HG02973 (cell line): ENCODE measurements at regions not wholly inside any gene's neighbourhood (a gene's known extent, or its start where the extent isn't known, plus 50 kb on each side); places are given as distances from the start of the nearest gene placed in this dataset.

Source experiments
- ATAC-seq: cut with Tn5 transposase; IDR thresholded peaks from one replicate; pipeline ENCODE4 v1.9.1; 2021; ENCODE audit warnings: moderate library complexity; ENCODE audit not compliant: unreplicated experiment

DNA sequence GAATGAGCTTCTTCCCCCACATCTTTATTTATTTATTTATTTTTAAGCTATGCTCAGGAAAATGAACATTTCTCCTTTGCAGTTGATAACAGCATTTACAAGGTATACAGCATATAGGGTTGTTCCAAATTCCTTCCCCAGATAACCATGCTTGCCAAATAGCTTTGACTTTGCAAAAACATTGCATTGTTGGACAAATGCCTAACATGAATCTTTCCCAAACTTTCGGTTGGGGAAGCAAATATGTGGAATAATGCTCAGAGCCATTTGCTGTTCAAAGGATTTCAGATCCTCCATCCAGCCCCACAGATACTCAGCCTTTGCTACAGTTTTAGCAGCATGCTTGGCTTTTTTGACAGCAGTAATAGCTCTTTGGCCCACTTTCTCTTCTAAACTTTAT, 127.2 kb upstream of the AGA start:
- ATAC-seq: no peak

DNA sequence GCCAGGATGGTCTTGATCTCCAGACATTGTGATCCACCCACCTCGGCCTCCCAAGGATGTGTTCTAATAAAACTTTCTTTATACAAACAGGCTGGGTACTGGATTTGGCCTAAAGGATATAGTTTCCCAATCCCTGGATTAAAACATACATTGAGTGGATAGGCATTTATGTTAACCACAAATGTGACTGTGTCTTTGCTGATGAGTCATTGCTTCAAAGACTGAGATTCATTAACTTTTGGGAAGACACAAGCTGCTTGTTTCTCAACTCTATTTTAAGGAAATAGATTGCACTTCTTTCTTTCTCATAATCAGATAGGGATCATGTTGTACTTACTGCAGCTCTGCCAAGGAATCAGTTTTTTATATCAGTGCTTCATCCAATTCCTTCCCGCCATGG, 131.3 kb upstream of the AGA start:
- no peak for ATAC-seq

DNA sequence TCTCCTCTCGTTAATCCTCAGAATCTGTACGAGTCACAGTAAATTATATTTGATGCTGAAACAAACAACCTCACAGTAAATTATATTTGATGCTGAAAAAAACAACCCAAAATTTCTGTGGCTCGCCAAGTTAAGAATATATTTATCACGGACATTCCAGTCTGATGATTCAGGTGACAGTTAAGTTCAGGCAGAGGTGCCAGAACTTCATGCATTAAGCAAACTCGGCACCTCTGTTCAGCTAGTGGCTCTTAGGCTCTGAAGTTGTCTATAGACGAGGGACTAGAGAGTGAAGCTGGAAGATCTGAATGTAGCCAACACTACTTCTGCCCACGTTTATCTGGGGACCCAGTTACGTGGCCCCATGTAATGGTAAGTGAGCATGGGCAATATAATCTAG, 132.2 kb upstream of the AGA start:
- no peak for ATAC-seq

DNA sequence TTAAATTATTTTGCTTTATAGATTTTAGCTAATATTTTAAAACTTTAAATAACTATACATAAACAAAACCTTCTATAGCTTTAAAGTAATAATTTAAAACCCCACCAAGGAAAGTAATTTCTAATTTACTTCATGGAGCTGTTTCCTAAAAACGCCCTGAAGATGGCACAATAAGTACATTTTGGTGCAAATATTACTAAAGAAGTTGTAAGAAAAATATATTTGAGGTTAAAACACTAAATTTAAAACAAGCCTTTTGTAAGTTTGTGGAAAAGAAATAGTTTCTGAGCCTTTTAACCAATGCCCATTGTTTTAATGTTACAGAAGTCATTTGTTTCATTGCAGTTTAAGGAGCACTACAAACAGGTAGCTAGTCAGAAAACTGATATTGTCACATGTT, 137.4 kb upstream of the AGA start:
- ATAC-seq: no peak

DNA sequence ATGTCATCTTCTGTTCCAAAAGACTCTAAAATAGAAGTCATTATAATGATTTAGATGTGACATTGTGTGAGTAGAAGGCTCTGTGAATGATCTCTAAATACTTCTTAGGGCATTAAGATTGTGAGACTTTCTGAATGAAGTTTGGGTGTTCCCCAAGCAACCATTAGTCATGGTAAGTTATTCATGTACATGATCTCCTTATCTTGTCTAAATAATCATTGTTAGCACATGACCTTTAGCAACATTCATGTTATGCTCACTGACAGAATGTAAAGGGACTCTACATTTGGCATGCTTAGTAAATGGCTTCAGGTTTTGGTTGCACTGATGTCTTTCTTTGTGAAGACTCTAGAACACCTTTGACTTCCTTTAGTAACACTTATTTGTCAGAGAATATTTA, 140.8 kb upstream of the AGA start:
- ATAC-seq: no peak

DNA sequence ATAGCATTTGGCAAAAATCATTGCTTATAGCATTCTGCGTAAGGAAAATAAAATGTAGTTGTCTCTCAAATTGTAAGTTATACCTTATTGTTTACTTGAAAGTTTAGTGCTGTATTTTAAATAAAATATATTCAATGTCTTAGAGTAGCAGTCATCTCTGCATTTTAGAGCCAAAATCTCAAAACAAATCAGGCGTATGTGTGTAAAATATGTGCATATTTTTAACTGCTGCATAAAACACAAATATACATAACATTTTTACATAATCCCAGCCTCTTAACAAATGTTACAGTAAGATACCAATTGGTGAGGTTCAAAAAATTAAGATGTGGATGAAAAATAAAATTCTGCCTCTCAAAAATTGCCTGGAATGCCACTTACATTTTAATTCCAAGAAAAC, 145.8 kb upstream of the AGA start:
- no peak for ATAC-seq

DNA sequence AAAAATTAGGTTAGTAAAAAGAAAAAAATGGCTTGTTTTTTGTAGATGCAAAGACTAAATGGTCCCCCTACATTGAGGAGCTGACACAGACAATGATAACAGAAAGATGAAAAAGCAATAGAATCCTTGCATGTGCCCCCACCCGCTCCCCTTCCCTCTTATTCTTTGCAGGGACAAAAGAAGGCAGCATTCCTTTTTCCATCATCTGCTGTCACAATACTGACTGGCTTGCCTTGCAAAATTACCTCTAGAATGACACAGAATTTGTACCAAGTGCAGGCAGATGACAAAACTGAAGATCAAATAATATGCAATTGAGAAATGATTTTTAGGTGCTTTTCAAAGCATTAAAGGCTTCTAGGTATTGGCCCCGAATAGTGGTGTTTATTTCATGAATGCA, 153.1 kb upstream of the AGA start:
- ATAC-seq: no peak

DNA sequence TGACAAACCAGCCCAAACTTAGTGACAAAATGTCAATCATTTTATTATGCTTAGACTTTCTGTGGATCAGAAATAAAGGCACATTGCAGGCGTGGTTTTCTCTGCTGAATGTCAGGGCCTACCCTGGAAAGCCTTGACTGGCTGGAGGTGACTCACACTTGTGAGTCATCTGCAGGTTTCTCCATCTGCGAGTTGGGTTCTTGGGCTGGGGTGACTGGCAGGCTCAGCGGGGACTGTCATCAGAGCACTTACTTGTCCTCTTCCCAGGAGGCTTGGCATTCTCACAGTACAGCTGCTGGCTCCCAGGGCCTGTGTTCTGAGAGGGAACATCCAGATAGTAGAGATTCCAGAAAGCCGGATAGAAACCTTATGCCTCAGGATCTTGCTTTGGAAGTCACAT, 153.8 kb upstream of the AGA start:
- ATAC-seq: no peak

DNA sequence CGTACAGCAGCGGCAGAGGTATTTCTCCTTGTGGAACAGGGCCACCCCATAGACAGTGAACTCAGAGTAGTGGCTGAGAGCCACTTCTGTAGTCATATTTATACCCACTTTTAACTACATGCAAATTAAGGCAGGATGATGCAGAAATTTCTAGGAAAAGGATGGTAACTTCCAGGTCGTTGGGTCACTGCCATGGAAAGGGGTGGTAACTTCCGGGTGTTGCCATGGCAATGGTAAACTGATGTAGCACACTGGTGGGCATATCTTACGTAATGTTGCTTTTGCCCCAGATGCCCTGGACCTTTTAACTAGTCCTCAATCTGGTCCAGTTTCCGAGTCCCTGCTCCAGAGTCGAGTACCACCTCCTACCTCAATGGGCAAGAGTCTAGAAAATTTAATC, 154.8 kb upstream of the AGA start:
- no peak for ATAC-seq

DNA sequence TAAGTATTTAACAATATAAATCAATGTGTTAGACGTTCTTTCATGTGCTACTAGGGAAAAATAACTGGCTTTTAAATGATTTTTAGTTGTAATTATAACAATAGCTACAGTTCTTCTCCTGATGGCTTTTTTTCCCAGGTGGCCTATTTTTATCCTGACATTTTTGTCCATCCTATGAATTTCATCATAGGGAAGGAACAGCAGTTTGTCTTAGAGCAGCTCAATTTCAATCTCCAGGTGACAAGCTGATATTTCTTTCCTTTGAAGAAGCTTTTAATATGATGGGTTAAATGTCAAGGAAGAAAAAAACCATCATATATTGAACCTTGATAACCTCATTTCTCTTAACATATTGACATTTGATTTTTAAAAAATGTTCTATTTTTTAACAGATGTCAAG, 163.0 kb upstream of the AGA start:
- ATAC-seq: no peak

DNA sequence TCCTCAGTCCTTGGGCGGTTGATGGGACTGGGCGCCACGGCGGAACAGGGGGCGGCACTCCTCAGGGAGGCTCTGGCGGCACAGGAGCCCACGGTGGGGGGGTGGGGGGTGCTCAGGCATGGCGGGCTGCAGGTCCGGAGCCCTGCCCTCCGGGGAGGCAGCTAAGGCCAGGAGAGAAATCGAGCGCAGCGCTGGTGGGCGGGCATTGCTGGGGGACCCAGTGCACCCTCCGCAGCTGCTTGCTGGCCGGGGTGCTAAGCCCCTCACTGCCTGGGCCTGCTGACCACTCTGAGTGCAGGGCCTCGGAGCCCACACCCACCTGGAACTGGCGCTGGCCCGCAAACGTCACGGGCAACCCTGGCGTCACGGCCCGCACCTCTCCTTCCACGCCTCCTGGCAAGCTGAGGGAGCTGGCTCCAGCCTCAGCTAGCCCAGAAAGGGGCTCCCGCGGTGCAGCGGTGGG, 164.9 kb upstream of the AGA start:
- no peak for ATAC-seq

DNA sequence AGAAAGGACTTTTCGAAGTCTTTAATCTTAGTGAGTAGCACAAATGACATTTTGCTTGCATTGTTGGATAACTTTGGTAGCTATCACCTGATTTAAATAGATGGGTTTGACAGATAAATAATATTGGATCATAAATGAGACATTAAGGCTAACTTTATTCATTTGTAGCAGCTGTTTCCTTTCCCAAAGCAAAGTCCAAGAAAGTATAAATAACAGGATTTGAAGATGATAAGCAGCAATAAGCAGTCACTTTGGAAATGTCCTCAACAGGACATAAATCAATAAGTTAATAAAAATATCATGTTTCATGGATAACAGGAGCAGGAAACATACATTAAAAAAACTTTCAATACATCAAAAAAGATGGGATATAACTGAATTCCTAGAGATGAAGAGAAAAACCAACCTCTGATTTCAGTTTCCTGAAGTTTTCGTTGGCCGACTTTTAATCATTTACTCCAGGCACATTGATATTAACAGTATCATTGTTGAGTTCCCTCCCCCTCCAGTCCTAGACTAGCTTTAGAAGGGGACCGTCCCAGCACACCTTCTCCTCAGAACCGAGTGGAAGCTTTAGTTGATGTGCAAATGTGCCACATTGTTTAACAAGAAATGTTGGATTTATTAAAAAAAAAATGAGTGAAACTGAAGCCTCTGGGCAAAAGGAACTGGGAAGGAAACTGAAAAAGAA, 169.9 kb upstream of the AGA start:
- ATAC-seq: no peak

DNA sequence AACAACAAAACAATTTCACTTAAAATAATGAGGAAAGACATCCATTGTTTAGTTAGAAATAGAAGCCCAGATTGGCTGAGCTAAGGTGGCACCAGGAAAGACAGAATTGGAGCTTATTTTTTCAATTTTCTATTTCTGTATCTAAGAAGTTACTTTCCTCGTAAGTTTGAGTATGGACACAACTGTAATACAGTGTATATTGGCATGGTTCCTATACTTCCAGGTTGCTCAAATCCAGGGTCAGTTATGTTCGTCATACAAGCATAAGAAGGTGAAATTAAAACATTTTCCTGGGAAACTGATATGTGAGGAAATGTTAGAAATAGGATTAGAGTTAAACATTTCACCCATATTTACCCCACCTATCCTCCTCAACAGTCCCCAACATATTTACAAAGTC, 170.4 kb upstream of the AGA start:
- no peak for ATAC-seq

DNA sequence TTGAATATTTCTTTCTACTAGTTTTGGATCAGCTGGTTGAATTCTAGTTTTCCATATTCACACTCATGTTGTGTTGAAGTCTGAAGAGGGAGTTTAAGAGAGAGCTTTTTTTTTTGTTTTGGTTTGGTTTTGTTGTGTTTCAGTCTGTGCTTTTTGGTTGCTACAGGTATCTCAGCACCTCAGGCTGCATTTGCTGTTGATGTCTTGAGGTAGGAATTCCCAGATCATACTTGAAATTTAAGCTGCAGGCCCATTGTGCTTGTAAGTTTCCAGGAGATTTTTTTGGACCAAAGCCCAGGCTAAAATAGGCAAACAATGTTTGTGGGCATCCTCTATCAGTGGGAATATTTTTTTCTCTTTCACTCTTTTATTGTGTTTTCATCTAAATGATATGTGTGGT, 190.2 kb upstream of the AGA start:
- no peak for ATAC-seq

DNA sequence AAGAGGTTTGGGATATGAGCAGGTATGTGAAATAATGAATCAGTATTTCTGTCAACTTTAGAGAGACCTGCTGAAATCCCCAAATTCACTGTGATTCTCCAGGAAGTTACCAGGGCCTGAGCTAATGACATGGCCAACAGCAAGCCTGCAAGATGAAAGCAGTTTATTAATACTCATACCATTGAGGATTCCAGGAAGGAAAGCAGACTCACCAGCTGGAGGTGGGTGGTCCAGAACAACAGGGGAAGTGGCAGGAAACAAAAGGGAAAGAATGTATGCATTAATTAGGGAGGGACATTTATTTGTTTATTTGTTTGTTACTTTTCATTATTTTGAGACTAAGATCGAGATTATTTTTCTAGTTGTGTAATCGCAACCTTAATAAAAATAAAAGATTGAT, 196.6 kb upstream of the AGA start:
- no peak for ATAC-seq

DNA sequence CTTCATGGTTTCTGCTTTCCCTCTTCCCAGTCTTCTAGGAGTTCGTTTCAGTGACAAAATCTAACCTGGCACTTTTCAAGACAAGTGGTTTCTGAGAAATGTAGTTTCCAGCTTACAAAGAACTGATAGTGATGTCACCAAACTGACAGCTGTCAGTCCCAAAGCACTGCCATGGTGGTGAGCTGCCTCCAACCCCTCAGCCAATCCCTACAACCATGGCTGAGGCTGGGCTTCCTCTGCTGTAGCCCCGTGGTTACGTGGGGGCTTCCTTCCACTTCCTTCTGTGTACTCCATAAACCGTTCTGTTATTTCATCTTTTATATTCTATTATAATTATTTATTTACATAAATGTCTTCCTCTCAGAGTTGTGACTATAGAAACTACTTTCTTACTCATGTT, 198.6 kb upstream of the AGA start:
- ATAC-seq: no peak

DNA sequence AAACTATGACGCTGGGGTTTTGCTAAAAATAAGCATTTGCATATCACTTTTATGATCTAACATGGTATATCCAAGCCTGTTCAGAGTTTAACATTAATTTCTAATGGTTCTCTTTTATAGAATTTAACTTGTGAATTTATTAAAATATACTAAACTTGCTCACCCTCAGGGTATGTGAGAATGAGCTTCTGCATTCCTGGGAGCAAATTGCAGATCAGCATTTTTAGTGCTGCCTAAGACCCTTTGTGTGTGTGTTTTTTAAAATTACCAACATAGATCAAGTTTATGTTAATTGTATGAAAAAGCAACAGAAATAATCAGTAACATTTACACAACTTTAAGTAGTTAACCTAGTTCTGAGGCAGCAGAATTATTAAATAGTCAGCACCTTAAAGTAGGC, 218.0 kb upstream of the AGA start:
- ATAC-seq: no peak

DNA sequence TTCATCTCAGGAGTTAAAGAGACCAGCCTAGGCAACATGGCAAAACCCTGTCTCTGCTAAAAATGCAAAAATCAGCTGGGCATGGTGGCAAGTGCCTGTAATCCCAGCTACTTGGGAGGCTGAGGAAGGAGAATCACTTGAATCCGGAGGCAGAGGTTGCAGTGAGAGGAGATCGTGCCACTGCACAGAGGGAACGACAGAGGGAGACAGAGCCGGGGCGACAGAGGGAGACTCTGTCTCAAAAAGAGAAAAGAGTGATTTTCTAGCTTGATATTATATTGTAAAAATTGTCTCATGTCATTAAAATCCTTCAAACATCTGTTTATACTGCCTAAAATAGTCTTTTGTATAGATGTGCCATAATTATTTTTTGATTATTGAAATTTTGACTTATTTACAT, 225.4 kb upstream of the AGA start:
- ATAC-seq: no peak

DNA sequence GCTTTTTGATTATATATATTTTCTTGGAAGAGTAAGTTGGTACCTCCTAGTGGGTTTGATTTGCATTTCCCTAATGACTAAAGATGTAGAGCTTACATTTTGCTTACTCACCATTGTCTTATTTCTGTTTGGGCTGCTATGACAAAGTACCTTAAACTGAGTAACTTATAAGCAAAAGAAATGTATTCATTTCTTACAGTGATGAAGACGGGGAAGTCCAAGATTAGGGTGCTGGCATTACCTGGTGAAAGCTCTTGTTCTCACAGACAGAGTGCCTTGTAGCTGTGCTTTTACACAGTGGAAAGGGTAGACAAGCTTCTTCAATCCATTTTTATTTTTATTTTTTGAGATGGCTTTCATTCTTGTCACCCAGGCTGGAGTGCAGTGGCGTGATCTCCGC, 229.2 kb upstream of the AGA start:
- ATAC-seq: no peak

DNA sequence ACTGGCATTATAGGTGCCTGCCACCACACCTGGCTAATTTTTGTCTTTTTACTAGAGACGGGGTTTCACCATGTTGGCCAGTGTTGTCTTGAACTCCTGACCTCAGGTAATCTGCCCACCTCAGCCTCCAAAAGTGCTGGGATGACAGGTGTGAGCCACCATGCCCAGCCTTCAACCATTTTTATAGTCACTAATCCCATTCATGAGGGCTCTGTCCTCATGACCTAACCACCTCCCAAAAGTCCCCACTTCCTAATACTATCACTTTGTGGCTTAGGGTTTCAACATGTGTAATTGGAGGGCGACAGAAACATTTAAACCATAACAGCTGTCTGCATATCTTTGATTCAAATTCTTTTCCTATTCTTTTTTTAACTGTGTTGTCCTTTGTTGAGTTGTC, 229.6 kb upstream of the AGA start:
- ATAC-seq: no peak

DNA sequence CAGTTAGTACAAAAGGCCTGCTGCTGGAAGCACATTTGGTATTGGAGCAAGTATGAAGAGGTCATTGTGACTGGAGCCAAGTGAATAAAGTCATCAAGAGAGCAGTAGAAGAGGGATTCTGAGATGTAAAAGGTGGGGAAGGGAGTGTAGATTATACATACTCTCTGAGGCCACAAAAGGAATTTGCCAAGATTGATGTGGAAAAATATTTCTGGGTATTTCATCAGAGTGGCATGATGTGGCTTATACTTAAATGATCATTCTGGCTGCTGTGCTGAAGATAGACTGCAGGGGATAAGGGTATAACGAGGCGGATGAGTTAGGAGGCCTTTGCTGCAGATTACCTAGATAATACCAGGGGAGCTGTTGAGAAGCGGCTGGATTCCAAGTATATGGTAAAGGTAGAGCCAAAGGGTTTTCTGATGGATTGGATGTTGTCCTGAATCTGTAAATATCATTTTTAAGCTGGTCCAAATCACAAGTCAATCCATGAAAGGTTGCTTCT, 231.8 kb upstream of the AGA start:
- ATAC-seq: no peak

DNA sequence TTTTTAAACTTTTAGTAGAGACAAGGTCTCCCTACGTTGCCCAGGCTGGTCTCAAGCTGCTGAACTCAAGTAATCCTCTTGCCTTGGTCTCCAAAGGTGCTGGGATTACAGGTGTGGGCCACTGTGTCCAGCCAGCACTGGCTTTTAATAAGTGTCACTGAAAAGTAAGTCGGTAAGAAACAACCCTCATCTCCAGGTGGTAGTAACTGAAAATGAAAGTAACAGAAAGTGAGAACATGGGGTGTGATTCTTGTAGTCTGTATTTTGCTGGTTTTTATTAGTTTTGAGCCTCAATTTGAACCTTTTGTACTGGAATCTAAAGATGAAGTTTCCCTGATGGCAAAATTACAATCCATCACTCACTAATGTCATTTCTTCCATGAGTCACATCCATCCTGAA, 238.1 kb upstream of the AGA start:
- no peak for ATAC-seq

DNA sequence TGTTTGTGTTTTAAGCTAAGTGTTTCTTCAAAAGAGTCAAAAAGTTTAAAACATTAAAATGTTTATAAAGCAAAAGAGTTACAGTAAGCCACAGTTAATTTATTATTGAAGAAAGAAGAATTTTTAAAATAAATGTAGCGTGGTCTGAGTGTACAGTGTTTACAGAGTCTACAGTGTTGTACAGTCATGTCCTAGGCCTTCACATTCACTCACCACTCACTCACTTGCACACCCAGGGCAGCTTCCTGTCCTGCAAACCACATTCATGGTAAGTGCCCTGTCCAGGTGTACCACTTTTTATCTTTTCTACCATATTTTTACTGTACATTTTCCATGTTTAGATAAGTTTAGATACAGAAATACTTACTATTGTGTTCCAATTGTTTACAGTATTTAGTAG, 239.7 kb upstream of the AGA start:
- ATAC-seq: no peak
